ENCODE measurements at regions not wholly inside any gene's neighbourhood (a gene's known extent, or its start where the extent isn't known, plus 50 kb on each side); places are given as distances from the start of the nearest gene placed in this dataset.

DNA sequence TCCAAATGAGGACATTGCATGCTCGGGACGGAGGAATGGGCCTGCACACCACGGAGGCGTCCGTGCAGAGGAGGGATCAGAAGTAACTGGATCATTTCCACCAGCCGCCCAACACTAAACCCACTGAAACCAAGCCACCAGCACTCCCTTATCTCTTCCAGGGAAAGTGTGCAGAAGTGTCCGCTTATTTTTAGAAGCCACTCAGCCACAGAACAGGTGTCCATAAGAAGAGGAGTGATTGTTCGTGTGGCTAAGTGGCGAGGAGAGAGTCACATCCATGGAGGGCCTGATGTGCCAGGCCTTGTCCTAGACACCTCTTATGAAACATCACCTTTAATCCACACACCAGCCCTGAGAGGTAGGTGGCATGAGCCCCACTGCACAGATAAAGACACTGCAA lies 407.9 kb upstream of the NPVF start:
- H3K9me3 ChIP-seq (ENCODE audit: low read length): no peaks in the 10 kb centered on the region
- H3K9me2 ChIP-seq (ENCODE audit: insufficient read depth, low read length): no peaks in the 10 kb centered on the region
- no peak overlapping the region for H2AFZ ChIP-seq (ENCODE audit: low read depth, low read length)
- H3K27me3 ChIP-seq (ENCODE audit: insufficient read depth, low read depth, low read length): no peaks in the 10 kb centered on the region
- no peak for TF ChIP-seq MXI1 (conservative IDR thresholded peaks at IDR 0.05; ENCODE audit: poor library complexity, severe bottlenecking)
- TF ChIP-seq, protein P1, sequence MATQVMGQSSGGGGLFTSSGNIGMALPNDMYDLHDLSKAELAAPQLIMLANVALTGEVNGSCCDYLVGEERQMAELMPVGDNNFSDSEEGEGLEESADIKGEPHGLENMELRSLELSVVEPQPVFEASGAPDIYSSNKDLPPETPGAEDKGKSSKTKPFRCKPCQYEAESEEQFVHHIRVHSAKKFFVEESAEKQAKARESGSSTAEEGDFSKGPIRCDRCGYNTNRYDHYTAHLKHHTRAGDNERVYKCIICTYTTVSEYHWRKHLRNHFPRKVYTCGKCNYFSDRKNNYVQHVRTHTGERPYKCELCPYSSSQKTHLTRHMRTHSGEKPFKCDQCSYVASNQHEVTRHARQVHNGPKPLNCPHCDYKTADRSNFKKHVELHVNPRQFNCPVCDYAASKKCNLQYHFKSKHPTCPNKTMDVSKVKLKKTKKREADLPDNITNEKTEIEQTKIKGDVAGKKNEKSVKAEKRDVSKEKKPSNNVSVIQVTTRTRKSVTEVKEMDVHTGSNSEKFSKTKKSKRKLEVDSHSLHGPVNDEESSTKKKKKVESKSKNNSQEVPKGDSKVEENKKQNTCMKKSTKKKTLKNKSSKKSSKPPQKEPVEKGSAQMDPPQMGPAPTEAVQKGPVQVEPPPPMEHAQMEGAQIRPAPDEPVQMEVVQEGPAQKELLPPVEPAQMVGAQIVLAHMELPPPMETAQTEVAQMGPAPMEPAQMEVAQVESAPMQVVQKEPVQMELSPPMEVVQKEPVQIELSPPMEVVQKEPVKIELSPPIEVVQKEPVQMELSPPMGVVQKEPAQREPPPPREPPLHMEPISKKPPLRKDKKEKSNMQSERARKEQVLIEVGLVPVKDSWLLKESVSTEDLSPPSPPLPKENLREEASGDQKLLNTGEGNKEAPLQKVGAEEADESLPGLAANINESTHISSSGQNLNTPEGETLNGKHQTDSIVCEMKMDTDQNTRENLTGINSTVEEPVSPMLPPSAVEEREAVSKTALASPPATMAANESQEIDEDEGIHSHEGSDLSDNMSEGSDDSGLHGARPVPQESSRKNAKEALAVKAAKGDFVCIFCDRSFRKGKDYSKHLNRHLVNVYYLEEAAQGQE (IDR thresholded peaks at IDR 0.05; ENCODE audit: borderline replicate concordance): no peak
- no peak for TF ChIP-seq TAF1 (IDR thresholded peaks at IDR 0.05; ENCODE audit: low read depth)
- no peak for TF ChIP-seq RAD21 (conservative IDR thresholded peaks at IDR 0.05)
- TF ChIP-seq EP300 (conservative IDR thresholded peaks at IDR 0.05; ENCODE audit: poor library complexity, severe bottlenecking): no peak
- TF ChIP-seq, protein P2, sequence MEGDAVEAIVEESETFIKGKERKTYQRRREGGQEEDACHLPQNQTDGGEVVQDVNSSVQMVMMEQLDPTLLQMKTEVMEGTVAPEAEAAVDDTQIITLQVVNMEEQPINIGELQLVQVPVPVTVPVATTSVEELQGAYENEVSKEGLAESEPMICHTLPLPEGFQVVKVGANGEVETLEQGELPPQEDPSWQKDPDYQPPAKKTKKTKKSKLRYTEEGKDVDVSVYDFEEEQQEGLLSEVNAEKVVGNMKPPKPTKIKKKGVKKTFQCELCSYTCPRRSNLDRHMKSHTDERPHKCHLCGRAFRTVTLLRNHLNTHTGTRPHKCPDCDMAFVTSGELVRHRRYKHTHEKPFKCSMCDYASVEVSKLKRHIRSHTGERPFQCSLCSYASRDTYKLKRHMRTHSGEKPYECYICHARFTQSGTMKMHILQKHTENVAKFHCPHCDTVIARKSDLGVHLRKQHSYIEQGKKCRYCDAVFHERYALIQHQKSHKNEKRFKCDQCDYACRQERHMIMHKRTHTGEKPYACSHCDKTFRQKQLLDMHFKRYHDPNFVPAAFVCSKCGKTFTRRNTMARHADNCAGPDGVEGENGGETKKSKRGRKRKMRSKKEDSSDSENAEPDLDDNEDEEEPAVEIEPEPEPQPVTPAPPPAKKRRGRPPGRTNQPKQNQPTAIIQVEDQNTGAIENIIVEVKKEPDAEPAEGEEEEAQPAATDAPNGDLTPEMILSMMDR (IDR thresholded peaks at IDR 0.05; ENCODE audit: poor library complexity, severe bottlenecking): no peak
- no peak for TF ChIP-seq SMC3 (conservative IDR thresholded peaks at IDR 0.05; ENCODE audit: poor library complexity)
- no peak for TF ChIP-seq POLR2AphosphoS5 (IDR thresholded peaks at IDR 0.05)
- TF ChIP-seq EZH2 (IDR thresholded peaks at IDR 0.05; ENCODE audit: borderline replicate concordance, insufficient read depth, low read length, poor library complexity, severe bottlenecking): no peak
- no peaks in the 10 kb centered on the region for H3F3A ChIP-seq (ENCODE audit: insufficient read depth, low read length, poor library complexity, severe bottlenecking)
- H3K4me2 ChIP-seq (ENCODE audit: low read length): no peak overlapping the region
- H3K79me2 ChIP-seq (replicated peaks; ENCODE audit: insufficient read depth, low read length): no peaks in the 10 kb centered on the region
- no peak overlapping the region for H3K9ac ChIP-seq (ENCODE audit: low read length)
- H4K20me1 ChIP-seq (ENCODE audit: insufficient read depth): no peaks in the 10 kb centered on the region
- no peak overlapping the region for H3K4me3 ChIP-seq (ENCODE audit: low read length)
- no peaks in the 10 kb centered on the region for H3K36me3 ChIP-seq (ENCODE audit: insufficient read depth, low read length)
- no peak overlapping the region for H3K27ac ChIP-seq (ENCODE audit: low read length)

DNA sequence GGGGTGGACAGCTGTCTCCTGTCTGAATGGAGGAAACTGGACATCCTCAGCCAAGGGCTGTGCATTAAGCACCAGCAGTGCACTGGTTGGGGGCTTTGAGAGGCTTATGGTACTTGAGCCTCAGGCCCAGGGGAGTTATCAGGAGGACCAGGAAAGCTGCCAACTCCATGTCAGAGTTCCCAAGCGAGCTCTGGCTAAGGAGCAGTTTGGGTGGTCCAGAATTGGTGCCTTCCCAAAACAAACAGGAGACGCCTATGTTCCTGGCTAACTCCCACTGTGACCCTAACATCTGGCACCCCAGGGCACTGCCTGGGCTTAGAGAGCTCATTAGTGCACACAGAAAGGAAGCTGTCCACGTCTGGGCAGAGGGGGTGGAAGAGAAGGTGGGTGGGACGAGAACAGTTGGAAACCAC lies 408.6 kb upstream of the NPVF start:
- TF ChIP-seq POLR2AphosphoS5 (IDR thresholded peaks at IDR 0.05) (no peak), MXI1 (conservative IDR thresholded peaks at IDR 0.05; ENCODE audit: poor library complexity, severe bottlenecking) (no peak), SMC3 (conservative IDR thresholded peaks at IDR 0.05; ENCODE audit: poor library complexity) (no peak), EZH2 (IDR thresholded peaks at IDR 0.05; ENCODE audit: borderline replicate concordance, insufficient read depth, low read length, poor library complexity, severe bottlenecking) (no peak), RAD21 (conservative IDR thresholded peaks at IDR 0.05) (no peak), TAF1 (IDR thresholded peaks at IDR 0.05; ENCODE audit: low read depth) (no peak), EP300 (conservative IDR thresholded peaks at IDR 0.05; ENCODE audit: poor library complexity, severe bottlenecking) (no peak)
- TF ChIP-seq, protein P1 (IDR thresholded peaks at IDR 0.05; ENCODE audit: borderline replicate concordance): no peak
- TF ChIP-seq, protein P2 (IDR thresholded peaks at IDR 0.05; ENCODE audit: poor library complexity, severe bottlenecking): no peak
- H3K27me3 ChIP-seq (ENCODE audit: insufficient read depth, low read depth, low read length): no peaks in the 10 kb centered on the region
- H3K27ac ChIP-seq (ENCODE audit: low read length): no peak overlapping the region
- H3K79me2 ChIP-seq (replicated peaks; ENCODE audit: insufficient read depth, low read length): no peaks in the 10 kb centered on the region
- no peak overlapping the region for H3K4me3 ChIP-seq (ENCODE audit: low read length)
- H3K4me2 ChIP-seq (ENCODE audit: low read length): no peak overlapping the region
- H4K20me1 ChIP-seq (ENCODE audit: insufficient read depth): no peaks in the 10 kb centered on the region
- no peaks in the 10 kb centered on the region for H3F3A ChIP-seq (ENCODE audit: insufficient read depth, low read length, poor library complexity, severe bottlenecking)
- no peaks in the 10 kb centered on the region for H3K9me2 ChIP-seq (ENCODE audit: insufficient read depth, low read length)
- no peaks in the 10 kb centered on the region for H3K9me3 ChIP-seq (ENCODE audit: low read length)
- H3K9ac ChIP-seq (ENCODE audit: low read length): no peak overlapping the region
- H3K36me3 ChIP-seq (ENCODE audit: insufficient read depth, low read length): no peaks in the 10 kb centered on the region
- H2AFZ ChIP-seq (ENCODE audit: low read depth, low read length): no peak overlapping the region

All from neural cell (in vitro differentiated cells).